ENCODE measurements at regions not wholly inside any gene's neighbourhood (a gene's known extent, or its start where the extent isn't known, plus 50 kb on each side); places are given as distances from the start of the nearest gene placed in this dataset.

DNA sequence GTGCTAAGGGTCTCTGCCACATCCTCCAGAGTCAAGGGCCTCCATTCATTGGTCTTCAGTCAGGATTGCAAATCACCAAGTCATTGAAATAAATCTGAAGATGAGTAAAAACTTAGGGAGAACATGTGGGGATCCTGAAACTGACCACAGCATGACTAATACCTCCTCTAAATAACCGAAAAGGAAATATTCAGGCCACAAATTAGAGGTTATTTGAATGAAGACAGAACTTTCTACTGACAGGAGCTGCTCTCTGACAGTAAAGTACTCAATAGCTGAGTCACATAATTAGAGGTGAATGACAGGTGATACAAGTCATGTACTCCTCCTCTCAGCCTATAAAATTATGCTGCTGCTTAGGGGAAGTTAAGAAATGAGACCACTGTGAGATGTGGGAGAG lies 240.2 kb upstream of the F9 start:
- DNase-seq (ENCODE audit: low read depth), result peak; percentile 1

DNA sequence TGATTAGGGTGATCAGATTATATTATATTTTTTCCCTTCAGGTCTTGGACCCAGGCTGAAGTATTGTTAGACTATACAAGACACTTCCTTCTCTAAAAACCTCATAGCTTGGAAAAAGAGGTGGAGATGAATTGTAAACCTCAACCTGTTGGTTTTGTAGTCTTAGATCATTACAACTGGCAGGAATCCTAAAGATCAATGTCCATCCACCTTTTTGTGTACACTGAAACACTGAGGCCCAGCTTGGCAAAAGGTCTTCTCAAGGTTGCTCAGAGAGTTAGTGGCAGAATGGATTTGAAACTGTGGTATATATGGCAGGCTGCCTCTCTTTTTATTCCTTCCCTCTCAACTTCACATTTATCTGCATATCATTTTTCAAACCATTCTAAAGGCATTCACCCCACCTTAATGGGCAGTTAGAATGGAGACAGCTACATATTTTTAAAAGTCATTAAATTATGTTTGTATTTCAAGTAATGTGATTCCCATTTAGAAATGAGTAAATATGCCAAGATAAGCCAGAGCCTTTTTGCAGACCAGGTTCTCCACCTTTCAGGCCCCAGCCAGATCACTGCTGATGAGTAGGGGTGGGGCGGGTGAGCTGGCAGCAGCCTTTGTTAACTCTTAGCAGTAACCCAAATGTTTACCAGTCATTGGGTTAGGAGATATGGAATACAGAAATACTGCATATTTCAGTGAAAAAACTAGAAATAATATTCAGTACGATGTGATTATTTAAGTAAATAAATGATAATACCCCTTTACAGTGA lies 243.2 kb upstream of the F9 start:
- no peak for DNase-seq (ENCODE audit: low read depth)

DNA sequence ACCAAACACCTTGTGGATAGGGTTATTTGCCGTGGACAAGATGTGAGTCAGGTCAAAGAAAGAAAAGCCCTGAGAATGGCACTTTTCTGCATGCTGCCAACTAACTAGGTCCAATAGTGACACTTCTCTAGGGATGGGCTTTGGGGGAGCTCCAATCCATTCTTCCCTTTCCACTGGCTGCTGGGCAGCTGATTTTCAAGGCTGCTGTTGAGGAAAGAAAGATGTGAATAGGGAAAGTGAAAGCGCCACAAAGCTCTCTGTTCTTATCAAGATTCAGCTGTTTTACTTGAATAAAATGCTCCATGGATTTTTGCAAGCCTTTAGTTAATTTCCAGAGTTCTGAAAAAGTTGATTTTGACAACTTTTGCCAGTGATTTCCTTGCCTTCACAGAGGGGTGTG lies 244.2 kb upstream of the F9 start:
- DNase-seq (ENCODE audit: low read depth), result no peak

DNA sequence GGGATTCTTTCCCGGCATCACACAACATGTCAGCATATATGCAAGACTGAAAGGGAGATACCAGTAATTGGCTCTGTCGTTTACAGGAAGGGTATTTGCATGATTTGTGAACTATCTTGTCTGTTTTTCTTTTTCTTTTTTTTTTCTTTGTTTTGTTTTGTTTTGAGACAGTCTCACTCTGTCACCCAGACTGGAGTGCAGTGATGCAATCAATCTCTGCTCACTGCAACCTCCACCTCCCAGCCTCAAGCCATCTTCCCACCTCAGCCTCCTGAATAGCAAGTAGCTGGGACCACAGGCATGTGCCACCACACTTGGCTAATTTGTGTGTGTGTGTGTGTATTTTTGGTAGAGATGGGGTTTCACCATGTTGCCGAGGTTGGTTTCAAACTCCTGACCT lies 262.7 kb upstream of the F9 start:
- DNase-seq (ENCODE audit: low read depth), result no peak

DNA sequence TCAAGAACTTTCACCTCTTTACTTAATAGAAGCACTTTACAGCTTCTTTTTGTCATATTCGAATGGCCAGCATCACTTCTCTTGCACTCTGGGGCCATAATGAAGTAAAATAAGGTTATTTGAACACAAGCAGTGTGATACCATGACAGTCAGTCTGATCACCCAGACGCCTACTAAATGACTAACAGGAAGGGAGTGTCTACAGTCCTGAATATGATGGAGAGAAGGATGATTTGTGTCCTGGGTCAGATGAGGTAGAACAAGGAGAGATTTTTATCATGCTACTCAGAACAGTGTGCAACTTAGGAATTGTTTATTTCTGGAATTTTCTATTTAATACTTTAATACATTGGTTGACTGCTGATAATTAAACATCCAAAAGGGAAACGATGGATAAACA lies 284.2 kb upstream of the F9 start:
- DNase-seq (ENCODE audit: low read depth), result no peak

DNA sequence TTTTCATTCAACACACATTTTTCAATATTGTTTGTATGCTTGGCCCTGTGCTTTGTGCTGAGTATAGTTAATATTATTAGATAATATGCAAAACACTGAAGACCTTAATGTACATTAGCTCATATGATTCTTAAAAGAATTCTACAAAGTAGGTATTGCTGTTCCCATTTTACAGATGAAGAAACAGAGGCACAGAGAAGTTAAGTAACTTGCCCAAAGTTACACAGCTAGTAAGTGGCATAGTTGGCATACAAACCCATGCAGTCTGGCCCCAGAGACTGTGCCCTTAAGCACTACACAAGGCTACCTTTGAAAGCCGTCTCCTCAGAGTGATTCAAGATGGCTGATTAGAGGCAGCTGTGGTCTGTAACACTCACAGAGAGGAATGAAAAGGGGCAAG lies 293.4 kb upstream of the F9 start:
- no peak for DNase-seq (ENCODE audit: low read depth)

DNA sequence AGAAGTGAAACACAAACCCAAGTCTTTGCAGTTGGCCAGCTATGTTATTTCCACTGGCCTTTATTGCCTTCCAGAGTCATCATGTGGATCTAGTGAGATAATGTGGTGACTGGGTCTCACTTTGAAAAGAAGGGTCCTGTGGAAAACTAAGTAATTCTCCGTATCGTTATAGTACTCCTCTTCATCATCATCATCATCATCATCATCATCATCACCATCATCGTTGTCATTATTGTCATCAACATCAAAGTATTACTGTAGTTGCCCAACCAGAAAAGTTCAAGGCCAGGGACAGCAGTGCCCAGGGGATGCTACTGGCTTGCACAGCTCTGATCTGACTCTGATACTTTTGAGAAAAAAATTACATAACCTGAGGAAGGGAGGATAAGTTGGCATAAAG lies 295.6 kb upstream of the F9 start:
- DNase-seq (ENCODE audit: low read depth), result no peak

DNA sequence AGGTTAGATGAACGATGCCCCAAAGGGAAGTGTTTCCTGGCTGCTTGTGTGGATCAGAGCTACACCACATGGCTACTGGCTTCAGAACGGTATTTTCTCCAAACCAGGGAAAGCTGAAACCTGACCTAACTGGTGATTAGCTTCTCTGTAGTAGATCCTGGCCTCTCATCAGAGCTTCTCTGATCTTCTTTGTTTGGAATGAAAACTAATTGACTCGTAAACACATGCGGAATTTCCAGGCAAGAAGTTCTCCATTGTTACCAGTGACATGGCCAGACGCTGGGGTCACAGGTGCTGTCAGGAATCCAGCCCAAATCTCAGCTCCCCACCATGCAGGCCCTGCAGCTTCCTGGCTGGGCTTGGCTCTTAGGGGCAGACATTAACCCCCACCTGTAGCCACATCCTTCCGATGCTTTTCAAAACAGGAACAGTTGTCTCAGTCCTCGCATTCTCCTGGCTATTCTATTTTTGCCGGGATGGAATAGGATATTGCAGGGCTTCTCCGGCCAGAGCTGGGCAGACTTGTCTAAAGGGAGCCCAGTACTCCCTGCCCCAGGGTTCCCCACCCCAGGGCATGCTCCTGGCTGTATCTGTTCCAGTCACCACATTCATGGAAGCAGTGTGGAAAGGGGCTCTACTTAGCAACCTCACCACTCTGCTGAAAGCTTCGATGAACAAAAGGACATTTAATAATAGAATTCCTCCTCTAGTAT lies 305.4 kb upstream of the F9 start:
- DNase-seq (ENCODE audit: low read depth), result no peak

DNA sequence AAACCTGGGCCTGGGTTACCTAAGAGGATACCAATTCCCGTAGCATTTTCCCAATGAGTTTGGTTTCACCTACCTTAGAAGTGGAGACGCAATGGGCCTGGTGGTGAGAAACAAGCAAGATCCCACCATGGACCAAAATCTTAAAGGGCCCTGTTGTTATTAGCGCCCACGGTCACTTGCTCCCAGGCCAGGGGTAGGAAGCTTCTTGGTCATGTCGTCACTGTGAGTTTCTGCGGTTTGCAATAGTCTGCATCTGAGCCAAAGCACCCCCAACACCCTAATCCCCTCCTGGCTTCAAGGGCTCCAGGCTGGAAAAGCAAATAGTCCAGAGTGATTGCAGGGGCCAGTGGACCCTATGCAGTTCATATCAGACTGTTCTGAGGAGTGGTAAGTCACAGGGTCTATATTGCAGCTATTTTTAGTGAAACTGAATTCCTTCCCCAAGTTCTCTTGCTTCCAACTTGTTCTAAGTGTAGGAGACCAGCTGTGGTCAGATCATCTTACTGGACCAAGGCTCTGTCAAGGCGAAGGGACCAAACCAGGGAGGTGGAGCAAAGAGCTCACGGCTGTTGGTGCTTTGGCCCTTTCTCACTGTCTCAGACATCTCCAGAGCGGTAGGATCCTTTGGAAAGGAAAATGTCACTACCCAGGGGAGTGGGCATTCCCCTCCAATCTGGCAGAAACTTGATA lies 307.9 kb upstream of the F9 start:
- DNase-seq (ENCODE audit: low read depth), result no peak

DNA sequence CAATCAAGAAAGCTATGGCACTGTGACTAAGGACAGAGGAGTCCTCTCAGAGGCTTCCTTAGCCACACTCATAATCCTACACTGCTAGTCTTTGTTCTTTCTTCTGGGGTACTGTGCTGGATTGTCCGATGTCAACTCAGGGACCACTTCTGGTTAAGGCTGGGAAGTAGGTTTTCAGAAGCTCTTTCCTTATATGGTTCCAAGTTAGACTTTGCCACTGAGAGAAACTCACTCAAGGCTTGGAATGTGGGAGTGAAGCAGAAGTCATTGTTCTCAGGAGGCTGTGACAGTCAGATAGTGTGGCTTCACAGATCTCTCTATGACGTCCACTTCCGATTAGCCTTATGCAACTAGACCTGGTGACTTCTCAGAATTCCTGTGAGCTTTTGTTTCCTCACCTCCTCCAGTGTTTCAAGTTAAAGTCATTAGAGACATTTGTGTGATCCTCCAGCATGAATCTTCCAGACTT lies 317.3 kb upstream of the F9 start:
- DNase-seq (ENCODE audit: low read depth), result no peak

DNA sequence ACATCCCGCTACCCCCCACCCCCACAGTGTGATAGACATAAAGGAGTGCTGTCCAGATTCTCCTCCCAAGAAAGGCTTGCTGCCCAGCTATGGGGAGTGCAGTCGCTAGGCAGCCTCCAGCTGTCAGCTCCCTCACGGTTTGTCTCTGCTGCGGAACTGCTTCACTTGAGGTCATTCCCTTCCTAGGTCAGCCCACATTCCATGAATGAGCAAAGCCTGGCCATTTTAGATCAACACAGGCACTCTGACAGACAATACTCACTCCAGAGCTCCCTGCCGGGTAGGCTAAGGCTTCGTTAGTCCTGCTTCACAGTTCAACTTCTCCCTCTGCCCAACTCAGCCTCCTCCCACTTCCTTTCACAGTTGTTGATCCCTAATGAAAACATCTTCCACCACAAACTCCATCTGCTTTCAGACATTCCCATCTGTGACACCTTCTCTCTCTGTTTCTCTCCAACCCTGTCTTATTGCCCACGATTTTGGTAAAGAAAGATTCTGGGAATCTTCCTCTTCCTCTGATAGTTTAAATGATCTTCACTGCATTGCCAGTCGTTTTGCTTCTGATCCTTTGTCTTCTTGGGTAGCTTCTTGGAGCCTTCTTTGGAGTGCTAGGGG lies 318.9 kb upstream of the F9 start:
- DNase-seq (ENCODE audit: low read depth), result no peak

DNA sequence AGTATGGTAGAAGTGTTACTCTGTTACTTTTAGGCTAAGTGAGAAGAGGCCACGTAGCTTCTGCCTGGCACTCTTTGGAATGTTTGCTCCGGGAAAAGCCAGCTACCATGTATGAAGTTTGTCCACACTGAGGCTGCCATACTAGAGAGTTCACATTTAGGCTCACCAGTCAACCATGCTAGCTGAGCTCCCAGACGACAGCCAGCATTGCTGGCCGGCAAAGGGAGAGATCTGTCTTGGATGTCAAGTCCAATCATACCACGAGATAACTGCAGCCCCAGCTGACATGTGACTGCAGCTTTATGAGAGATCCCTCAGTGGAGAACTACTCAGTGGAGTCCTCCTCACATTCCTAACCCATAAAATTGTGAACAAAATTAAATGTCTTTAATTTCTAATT lies 321.2 kb upstream of the F9 start:
- no peak for DNase-seq (ENCODE audit: low read depth)

DNA sequence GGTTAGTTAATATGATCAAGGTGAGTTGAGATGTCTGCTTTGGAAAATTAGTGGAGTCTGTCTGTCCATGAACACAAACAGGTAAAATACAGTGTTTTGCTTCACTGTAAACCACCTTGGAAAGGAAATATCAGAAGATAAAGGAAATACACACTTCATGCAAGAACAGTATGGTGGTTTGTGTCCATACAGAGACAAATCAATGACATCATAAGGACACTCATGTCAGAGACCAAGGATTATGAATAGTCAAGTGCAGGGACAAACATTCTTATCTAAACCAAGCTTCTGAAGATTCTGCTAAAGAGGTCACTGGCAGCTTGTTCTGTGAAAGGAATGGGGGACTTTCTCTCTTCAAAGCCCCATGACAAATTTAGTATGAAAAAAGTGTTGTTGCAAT lies 322.9 kb upstream of the F9 start:
- no peak for DNase-seq (ENCODE audit: low read depth)

DNA sequence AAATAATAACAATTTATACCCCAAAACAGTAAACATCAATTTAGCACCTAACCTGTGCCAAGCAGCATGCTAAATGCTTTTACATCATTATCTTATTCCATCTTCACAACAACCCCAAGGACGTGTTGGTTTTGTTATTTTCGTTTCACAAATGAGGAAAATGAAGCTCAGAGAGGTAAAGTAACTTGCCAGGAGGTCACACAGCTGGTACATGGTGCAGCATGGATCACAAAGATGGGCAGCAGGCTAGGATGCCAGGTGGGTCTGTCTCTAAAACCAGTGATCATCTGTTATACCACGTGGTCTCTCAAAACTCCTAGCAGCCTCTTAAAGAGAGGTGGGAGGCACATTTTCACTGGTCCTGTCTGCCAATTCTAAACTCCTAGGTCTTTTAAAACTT lies 323.6 kb upstream of the F9 start:
- no peak for DNase-seq (ENCODE audit: low read depth)

DNA sequence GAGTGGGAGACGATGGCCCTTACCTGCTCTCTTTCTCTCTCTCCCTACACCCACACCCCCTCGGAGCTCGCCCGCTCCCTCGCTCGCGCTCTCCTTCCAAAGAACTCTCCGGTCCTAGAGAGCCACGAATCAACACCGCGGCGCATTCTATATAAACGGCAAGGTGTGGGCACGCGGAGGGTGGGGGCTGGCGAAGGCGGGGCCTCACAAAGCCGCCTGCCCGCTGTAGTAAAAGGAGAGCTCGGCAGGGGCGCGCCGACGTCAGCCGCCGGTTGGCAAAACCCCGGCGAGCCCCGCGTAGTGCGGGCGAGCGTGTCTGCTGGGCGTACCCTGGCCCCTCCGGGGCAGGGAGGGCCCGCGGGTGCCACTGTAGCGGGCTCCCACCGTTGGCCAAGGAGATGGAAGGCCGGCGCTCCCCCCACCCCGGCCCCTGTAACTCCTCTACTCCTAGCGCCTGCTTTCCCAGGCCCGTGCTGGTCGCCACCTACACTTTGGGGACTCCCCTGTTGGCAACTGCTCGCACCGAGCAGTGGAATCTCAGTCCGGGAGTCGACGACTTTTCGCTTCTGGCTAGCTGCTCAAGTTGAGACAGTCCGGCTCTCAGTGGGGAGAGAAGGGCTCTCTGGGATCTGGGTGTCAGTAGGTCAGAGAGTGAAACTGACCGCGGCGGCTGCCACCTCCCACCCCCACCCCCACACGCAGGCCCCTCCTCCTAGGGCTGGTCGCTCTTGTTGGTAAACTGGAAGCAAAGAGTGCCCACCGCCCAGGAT lies 325.5 kb upstream of the F9 start:
- no peak for DNase-seq (ENCODE audit: low read depth)

DNA sequence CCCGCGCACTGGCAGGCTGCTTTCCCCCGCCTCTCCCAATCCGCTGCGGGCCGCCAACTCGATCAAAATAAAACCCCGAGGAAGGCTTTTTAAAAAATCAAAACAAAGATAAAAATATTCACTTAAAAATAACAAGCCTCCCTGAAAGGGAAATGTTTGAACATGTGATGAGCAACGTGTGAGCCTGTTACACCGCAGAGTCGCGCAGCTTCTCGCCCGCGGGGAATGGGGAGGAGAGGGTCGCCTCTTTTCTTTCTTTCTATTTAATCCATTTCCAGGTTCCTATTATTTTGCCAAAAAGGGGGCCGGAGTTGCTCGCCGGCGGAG lies 326.0 kb upstream of the F9 start:
- no peak for DNase-seq (ENCODE audit: low read depth)

DNA sequence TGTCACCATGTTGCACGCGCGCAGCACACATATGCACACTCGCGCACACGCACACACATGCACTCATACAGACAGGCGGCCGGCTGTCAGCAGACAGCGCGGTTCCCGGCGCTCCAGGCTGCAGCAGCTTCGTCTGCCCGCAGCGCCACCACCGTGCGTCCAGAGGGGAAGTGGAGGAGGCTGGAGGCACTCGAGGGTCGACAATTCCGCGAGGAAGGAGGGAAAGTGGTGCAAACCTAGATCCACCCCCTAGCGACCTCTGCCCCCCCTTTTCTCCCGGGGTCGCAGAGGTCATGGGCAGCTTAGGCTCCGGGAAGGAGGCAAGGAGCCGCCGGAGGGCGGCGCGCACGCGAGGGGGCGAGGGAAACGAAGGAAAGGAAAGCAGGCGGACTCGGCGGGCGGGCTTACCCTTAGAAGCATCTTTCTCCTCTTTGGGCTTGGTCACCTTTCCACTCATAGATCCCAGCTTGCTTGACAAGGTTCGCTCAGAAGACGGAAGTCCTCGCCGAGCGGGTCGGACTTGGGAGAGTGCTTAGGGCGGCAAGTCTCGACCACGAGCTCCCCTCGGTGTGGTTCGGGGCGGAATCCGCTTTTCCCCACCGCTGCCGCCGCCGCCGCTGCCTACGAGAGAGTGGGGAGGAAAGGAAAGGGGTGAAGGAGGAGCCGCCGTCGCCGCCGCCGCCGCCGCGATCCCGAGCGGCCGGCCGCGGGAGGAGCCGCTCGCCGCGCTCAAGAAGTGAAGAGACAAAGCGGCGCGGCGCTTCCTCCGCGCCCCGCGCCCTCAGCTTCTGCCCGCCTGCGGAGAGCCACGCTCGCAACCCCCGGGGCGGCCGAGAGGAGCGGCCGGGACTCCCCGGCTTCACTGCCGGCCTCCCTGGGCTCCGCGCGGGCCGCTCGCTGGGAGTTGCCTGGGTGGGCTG lies 326.6 kb upstream of the F9 start:
- no peak for DNase-seq (ENCODE audit: low read depth)

DNA sequence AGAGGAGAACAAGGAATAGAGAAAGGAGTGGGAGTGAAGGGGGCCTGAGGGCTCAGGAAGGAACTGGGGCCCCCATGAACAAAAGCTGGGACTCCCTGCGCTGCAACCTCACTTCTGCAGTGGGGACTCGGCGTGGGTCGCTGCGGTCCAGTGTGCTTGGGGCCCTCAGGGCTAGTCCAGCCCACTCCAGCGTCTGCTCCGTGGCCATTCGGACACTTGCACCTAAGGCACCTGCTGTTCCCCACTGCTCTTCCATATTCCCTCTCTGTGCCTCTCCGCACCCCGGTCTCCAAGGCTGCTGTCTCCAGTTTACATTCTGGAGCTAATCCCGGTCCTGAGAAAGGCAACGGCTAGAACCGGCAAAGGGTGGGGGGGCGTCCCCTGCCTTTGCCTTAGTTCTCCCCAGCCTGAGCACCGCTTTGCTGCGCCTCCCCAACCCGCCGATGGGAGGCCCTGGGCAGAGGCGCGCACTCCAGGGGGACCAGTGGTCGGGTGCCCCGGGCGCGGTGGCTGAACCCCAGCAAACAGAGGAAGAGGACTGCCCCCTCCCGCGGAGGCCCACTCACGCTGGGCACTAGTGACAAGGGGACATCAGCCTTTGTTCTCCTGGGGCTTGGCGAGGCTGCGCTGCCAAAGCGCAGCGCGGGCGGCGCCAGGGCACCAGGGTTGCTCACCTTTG lies 327.7 kb upstream of the F9 start:
- DNase-seq (ENCODE audit: low read depth), result no peak

DNA sequence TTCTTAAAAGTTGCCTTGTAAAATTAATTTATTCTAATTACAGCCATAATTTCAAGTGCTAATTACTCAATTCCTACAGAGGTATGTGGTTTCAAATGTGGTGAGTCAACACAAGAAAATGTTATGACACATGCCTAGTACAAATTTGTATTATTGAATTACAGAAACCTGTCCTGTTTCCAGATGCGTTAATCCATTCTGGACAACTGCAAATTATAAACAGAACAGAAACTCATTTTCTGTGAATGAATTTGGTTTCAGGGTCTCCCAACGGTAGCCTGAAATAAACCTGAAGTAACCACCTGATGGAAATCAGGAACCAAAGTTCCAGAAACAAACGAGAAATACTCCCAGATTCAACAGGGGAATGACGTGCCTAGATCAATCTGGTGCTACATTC lies 328.6 kb upstream of the F9 start:
- no peak for DNase-seq (ENCODE audit: low read depth)

DNA sequence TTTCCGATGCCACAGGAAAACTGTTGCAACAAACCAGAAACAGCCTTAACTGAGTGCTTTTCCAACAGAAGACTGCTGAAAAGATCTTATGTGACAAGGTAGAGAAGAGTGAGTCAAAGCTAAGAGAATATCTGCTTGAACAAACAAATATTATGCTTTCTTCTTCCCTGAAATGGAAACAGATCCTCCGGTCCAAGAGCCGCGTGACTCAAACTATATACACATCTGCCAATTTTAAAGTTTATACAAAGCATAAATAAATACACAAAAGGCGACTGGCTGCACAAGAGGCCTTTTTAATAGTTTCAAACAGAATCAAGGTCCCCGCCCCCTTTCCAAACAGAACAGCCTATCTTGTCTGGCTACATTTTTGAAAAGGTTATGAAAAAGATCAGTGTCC lies 329.7 kb upstream of the F9 start:
- no peak for DNase-seq (ENCODE audit: low read depth)

DNA sequence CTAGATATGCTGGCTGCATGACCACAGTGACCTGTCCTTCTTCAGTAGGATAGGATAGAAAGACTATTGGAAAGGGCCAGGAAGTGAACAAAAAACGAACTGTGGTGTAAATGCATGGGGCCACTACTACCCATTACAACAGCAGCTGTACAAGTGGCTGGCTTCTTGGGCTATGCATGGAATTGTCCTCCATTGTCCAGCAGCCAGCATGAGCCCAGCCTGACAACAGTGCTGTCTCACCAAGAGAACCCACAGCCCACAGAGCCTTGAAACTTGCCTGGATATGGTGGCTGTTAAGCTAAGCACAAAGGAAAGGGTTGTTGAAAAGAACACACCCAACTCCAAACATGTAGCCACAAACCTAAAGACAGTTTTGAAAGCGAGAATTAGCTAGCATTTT lies 330.2 kb upstream of the F9 start:
- no peak for DNase-seq (ENCODE audit: low read depth)

Data from non-pigmented ciliary epithelial cell (primary cell).